GM21786 (cell line): ENCODE measurements at regions not wholly inside any gene's neighbourhood (a gene's known extent, or its start where the extent isn't known, plus 50 kb on each side); places are given as distances from the start of the nearest gene placed in this dataset.

ENCODE experiments used
- ATAC-seq: cut with Tn5 transposase; IDR thresholded peaks from one replicate; pipeline ENCODE4 v1.9.1; 2021; ENCODE audit not compliant: unreplicated experiment

- ATAC-seq: no peak
These were observed 490.4 kb upstream of the SEMA3A start for GRCh38 chr7:84684836-84685480.

- no peak for ATAC-seq
These were observed 488.0 kb upstream of the SEMA3A start for GRCh38 chr7:84682543-84682942.

DNA sequence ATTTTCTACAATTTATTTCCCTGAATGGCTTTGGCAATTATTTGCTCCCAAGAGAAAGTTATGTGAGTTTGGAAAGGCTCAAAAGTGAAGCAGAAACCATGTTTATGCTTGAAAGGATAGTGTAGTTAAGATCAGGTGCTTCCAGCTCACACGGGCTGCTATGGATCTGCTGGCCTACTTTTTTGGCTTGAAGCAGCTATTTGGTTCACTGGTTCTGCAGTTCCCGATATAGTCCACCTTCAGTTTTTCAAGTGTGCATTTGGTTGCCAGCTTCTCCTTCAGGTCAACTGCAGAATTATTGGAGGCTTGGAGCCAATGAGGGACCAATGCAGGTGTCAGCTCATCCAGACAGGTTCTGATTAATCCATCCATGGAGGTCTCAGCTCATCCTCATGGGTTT is 484.3 kb upstream of the SEMA3A start:
- no peak for ATAC-seq

DNA sequence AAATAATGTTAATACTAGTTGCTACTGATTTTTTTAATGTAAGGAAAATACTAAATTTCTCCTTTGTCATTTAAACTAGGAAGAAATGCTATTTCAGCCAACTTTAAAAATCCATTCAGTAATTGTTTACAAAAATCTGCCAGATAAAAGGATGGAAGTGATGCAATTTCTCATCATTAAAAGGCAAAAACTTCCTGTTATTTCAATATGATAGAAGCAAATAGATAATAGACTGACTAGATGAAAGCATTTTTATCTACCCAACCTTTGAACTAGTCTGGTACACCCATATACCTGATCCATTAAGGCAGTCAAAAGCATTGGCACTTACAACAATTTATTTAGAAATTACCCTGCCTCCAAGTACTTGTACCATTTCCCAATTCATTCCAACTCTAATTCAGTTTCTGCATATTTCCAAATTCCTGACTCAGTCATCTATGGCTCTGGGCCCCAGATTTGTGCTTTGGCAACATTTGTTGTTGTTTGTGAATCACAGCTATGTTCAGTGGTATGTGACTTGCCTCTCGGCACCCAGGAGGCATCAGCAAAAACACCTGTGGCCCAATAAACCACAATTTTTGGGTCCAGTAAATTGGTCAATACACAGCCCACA is 482.6 kb upstream of the SEMA3A start:
- ATAC-seq: no peak

DNA sequence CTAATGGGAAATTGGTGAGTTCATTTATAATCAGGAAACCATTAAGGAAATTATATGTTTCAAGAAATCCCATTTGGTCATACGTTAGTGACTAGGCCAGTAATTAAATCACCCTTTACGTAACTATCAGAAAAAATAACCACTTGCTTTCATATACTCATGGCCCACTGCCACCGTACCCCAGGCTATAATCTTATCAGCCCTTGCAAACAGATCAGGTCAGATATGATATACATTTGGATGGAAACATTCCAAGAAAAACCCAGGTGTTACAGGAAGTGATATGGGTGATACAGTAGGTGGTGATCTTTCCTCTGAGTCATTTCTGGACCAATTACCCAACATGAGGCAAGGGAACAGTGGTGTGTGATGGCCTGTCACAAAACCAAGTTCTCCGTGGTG is 481.0 kb upstream of the SEMA3A start:
- ATAC-seq: peak; percentile 50

DNA sequence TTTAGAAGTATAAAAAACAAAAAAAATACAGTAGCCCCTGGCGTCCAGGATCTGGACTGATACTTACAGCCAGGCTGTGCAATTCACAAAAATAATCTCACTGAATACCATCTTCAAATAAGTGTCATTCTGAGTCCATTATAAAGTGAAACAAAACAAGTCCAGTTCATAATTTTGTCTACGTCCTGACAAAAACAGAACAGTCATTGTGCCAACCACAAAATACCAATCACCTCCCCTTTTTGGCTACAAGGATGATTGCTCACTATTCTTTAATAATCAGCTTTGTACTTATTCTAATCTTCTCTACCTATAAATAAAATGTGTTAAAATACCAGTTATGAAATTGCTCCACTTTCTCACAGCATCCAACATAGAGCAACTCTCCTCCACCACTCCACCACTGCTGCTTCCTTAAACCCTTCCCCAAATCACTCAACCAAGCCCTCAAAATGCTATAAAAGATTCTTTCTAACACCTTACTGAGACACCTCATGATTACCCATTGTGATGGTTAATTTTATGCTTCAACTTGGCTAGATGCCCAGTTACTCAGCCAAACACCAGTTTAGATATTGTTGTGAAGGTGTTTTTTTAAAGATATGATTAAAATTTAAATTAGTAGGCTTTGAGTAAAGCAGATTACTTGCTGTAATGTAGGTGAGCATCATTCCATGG is 479.8 kb upstream of the SEMA3A start:
- no peak for ATAC-seq

GRCh38 chr7:84669177-84669732 is 474.7 kb upstream of the SEMA3A start:
- ATAC-seq: no peak

- no peak for ATAC-seq
These were observed 473.5 kb upstream of the SEMA3A start for GRCh38 chr7:84668116-84668515.

GRCh38 chr7:84666651-84667050 is 472.1 kb upstream of the SEMA3A start:
- no peak for ATAC-seq

- no peak for ATAC-seq
These were observed 470.8 kb upstream of the SEMA3A start for GRCh38 chr7:84665339-84665738.

DNA sequence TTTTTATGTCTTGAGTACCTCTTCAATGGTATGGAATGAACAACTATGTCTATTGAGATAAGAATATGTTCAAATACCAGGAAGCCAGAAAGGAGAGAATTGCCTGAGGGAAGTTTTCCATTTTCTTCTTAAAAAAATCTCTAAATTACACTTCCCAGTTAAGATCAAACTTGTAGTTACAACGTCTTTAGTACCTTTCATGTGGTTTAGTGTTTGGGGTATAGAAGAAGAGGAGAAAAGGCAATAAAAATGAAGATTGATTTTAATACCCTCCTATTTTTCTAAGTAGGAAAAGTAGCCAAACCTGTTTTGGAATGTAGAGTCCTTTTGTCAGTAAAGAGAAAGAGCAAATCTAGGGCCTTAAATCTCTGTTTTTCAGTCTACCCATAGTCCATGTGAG is 470.0 kb upstream of the SEMA3A start:
- no peak for ATAC-seq

GRCh38 chr7:84663224-84663623 is 468.6 kb upstream of the SEMA3A start:
- ATAC-seq: no peak

- ATAC-seq: no peak
These were observed 463.7 kb upstream of the SEMA3A start for GRCh38 chr7:84658286-84658685.

DNA sequence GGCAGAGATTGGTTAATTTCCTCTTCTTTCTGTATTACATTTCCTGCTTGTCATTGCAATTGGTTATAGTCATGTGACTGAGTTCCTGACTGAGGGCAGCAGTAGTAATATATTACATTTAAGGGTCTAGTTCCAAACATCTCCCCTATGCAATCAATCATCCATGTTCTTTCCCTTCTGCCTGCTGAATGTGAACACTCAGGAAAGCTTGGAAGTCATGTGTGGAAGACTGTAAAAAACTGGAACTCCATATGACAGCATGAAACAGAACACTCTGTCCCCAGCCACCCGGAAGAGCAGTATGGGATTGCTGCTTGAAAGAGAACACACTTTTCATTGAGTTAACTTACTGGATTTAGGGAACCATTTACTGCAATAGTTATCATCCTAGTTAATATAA is 459.7 kb upstream of the SEMA3A start:
- ATAC-seq: no peak

DNA sequence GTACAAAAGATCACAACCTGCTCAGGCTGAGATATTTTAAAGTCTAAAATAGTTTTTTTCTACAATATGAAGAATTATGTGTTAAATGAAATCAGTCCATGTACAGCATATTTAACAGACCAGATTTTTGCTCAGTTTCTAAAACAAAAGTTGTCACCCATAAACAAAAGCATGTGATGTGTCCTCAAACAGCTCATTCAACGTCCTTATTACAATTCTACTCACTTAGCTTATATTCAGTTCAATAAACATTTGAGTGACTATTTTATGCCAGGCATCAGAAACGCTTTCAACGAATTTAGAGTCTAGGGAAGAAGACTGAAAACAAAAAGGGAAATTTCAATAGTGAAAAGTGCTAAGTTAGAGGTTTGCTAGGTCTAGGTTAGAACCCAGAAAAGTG is 457.3 kb upstream of the SEMA3A start:
- no peak for ATAC-seq

DNA sequence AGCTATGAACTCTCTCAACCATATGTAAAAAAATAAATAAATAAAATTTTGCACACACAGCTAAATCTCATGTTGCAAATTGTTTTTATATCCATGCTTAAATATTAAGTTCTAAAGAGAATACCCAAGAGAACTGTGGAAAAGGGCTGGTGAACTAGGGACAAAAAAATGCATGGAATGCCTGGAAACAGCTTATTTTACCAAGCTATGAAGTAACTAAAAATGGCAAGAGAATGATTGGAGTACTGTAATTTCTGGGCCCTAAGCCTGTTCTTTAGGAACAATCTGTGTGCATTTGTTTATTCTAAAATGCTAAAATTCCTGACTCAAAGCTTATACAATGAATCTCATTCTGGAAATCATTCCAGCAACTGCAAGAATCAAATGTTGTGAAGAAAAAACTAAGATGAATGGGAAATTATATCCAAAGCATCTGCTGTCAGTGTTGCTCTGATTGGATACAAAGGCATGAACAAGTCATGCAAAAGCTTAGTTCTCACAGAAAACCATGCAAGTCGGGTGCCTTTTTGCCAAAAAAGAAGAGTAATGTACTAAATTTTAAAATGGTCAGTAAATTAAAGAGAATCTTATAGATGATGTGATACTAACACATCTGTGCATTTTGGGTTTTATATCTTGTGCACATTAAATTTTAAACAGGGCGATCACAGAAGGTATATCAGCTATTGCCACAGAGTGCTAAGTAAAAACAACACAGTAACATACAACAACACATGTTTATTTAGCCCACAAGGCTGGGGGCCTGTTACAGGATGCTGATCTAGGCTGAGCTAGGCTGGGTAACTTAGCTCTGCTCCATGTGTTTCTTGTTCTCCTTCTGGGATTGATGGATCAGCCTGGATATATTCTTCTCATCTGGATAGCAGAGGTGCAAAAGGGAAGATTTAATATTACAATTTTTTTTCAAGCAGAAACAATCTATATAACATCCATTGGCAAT is 453.5 kb upstream of the SEMA3A start:
- ATAC-seq: no peak

DNA sequence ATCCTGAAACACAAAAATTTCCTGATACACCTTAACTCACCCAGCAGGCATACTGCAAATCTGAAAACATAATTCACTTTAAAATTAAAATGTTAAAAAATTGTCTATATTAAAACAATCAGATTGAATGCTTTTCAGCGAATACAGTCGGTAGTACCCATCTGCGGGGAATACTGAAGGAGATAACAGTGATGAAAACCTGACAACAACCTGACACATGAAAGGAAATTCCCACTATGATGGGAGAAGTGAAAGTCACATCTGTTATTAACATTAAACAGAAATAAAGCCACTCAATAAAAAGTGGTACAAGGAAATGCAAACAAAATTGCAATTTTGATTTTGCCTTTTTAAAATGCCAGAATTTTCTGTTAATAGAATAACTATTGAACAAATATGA is 448.0 kb upstream of the SEMA3A start:
- no peak for ATAC-seq

DNA sequence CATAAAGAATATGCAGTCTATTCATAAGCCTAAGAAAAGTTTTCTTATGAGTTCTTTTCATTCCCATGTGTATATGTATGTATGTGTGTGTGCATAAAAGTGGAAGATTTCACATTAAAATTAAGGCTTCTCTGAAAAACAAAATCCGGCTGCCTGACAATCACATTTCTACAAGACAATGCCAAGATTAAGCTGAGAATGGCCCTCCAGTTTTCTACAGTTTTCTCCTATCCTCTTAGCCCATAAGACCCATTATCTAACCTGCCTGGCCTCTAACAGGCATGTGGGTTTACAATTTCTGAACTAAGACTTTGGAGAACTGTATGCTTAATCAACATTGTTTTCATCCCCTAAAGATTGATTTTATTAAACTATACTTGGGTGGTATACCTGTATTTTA is 446.0 kb upstream of the SEMA3A start:
- ATAC-seq: no peak

DNA sequence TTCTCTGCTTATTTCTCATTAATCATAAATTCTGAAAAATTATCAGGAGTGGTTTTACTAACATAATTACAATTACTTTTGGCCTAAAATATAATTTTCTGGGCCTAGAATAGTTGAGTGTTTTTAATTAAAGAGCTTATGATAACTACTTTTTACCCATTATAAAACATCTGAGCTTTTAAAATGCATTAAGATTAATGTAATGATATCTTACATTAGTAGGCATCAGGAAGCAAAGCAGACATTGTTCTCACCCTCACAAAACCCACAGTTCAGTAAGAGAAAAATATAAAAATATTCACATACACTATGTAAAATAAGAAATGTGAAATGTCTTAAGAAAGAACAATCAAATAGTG is 443.7 kb upstream of the SEMA3A start:
- no peak for ATAC-seq

DNA sequence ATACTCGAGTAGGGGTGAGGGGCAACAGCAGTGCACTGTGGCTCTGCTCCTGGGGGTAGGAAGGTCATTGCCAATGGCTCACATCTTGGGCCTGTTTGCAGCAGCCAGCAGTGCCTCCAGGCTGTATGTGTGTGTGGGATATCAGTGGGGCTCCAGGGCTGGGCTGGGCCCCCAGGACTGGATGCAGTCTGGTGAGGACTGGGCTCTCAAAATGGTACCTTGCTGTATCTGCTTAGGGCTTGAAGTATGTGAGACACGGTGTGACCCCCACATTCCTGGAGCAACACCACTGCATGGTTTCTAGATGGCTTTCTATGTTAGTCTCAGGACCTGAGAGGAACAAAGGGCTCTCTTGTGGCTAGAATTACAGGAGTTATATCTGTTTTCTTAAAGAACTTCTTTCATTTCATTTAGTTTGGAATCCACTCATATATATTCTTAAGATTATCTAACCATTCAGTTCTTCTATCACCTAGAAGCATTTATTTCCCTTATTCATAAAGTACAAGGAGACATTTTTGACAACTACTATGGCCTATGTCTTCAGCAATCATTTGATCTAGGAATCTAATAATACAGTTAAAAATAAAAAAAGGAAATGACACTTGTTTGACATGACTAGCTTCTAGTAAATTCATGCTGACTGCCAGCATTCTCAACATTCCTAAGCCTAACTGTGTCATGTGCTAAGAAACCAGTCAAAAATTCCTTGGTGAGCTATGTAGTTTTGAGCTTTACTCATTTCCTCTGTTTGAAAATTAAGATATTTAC is 443.2 kb upstream of the SEMA3A start:
- ATAC-seq: no peak
